ENCODE measurements at regions not wholly inside any gene's neighbourhood (a gene's known extent, or its start where the extent isn't known, plus 50 kb on each side); places are given as distances from the start of the nearest gene placed in this dataset.
"Not testable (repeated sequence)": the region's sequence is repeated elsewhere in the genome, so short reads cannot be mapped to it uniquely, and the experiment has no call there.

- FAIRE-seq: not testable (repeated sequence)
Observed at GRCh38 chr16:88232401-88233258, 150.1 kb upstream of the ZNF469 start.

- FAIRE-seq: not testable (repeated sequence)
Observed at GRCh38 chr16:88233621-88234420, 148.9 kb upstream of the ZNF469 start.

DNA sequence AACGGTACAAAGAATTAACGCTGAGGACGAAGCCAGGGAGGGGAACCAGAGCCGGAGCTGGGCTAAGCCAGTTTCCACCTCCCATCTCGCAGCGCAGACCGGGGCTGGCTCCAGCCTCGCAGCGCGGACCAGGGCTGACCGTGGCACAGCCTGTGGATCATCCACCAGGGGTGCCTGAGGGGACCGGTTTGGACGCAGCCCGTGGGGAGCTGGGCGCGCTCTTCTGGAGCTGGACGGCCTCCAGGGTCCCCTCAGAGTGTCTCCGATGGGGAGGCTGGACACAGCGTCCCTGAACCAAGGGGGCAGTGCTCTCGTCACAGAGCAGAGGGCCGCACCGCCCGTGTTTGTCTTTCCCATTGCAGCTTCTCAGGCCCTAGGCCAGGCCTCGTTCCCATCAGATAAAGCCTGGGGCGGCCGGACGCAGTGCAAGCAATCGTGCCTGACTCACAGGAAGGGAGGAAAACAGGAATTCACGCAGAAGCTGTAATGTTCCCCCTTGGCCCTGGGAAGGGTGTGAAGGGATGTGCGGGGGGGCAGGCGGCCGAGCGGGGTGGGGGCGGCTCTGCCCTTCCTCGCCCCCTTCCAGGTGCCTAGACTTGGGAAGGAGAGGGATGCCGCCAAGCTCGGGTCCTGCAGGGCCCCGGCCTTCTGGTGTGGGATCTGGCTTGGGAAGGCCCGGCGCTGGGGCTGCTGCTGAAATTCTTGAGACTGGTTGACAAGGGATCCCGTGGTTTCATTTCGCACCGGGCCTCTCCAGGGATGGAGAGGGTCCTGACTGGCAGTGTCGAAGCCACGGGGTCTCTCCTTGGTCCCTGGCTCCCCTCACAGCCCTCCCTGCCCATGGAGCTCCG is 148.1 kb upstream of the ZNF469 start:
- FAIRE-seq: not testable (repeated sequence)

- FAIRE-seq: not testable (repeated sequence)
Observed at GRCh38 chr16:88235691-88236090, 147.1 kb upstream of the ZNF469 start.

DNA sequence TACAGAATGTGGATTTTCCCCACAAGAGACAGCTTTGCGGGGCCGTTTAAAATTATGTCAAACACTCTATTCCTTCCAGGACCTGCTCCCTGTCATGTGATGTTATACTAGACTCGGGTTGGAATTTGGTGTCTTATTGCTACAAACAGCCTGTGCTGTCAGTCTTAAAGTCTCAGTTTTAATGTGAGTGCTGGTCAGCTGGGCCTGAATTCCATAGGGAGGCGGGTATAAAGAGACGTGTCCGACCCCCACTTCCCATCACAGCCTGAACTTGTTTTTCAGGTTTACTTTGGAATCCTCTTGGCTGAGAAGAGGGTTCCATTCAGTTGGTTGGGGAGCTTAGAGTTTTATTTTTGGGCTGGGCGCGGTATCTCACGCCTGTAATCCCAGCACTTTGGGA is 146.5 kb upstream of the ZNF469 start:
- FAIRE-seq: not testable (repeated sequence)

GRCh38 chr16:88237314-88237713 is 145.4 kb upstream of the ZNF469 start:
- not testable (repeated sequence) for FAIRE-seq

DNA sequence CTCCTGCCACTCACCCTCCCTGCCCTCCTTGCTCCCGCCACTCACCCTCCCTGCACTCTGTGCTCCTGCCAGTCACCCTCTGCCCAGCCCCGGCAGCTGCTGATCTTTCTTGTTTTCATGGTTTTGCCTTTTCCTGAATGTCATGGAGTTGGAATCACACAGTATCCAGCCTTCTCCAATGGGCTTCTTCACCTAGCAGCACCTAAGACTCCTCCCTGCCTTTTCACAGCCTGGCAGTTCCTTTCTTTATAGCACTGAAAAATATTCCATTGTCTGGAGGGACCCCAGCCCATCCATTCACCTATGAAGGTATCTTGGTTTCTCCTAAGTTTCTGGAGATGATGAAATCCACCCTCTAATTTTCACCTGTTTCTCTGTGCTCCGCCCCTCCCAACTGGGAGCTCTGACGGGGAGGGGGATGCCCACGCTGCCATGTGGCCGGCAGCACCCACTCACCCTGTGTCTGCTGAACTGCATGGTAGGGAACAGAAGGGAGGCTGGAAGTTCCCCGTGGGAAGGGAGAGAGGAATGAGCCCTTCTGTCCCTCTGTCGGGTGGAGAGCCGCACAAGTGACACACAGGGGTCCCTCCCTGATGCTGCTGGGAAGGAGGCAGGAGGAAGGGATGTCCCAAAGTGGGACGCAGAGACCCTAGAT is 144.9 kb upstream of the ZNF469 start:
- not testable (repeated sequence) for FAIRE-seq

DNA sequence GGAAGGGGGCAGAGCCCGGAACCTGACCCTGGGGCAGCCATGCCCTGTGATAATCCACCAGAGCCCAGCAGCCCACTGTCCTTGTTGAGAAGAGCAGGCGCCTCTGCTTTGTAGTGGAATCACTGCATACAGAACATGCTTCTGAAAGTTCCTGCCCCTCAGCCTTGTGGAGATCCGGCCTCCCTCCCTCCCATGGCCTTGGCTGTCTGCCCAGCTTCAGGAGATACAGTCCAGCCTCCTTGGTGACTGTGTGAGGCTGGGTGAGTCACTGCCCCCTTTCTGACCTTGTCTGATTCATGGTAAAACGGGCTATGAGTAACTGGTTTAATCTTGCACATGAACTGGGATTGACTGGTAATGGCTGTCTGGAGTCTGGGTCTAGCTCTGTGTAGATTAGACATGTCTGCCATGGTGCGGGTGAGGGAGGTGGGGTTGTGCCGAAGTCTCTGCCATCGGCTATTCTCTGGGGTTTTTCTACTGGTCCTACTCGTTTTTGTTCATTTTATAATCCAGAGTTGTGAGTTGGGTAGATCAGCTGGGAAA is 144.0 kb upstream of the ZNF469 start:
- peak; percentile 71 for FAIRE-seq

DNA sequence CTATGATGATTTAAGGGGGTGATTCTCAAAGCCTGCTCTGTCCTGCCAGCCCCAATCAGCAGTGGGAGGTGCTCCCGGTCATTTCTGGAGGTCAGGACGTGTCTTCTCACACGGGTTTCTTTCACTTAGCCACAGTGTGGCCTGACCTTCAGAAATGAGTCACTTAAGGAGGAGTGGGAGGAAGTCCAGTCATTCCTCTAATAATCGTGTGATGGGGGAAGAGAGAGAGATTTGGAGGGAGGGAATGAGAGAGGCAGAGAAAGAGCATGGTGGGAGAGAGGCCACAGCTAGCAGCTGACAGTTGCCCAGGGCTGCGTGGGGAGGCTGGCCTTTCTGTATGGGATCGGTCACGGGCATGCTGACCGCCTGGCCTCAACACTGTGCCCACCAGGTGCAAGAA is 142.6 kb upstream of the ZNF469 start:
- FAIRE-seq: not testable (repeated sequence)

- not testable (repeated sequence) for FAIRE-seq
Observed at GRCh38 chr16:88240776-88241175, 142.0 kb upstream of the ZNF469 start.

DNA sequence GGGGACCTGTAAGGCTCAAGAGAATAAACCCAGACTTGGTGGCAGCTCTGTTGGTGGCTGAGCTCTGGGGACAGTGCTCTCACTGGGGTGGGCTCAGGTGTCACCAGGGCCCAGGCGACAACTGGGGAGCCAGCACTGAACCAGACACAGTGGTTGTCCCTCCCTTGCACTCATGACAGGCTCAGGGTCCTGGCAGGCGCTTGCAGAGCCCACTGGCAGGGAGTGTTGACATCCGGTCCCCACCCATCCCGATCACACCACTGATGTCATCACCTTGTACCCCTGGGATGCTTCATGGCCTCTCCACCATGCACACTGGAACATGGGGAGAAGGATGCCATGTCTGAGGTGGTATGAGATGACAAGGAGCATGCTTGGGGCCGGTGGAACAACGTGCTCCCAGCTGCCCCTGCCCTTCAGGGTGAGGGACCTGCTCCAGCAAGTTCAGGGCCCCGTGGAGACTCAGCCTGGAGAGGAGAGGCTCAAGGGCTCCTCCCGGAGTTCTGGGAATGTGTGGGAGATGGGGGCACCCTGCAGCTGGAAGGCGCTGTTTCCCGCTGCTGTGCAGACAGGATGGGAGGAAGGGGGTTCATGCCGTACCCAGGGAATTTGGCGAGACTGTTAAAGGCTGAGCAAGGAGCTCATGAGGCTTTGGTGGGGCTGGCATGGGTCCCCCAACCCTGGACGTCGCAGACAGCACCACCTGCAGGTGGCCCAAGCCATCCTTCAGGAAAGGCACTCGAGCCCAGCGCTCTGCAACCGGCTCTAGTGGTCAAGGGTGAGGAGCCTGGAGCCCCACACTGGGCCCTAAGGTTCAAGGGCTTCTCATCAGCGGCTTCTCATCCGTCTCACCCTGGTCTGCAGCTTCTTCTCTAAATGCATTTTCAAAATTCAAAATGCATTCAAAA is 141.1 kb upstream of the ZNF469 start:
- not testable (repeated sequence) for FAIRE-seq

GRCh38 chr16:88242312-88243295 is 140.2 kb upstream of the ZNF469 start:
- not testable (repeated sequence) for FAIRE-seq

DNA sequence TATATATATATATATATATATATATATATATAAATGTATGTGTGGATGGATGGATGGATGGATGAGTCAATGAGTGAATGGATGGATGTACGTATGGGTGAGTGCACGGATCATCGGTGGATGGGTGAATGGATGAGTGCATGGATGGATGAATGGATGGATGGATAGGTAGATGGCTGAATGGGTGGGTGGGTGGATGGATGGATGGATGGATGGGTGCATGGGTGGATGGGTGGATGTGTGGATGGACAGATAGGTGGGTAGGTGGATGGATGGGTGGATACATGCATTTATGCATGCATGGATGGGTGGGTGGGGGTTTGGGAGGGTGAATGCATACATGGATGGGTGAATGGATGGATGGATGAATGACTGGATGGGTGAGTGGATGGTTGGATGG is 138.8 kb upstream of the ZNF469 start:
- FAIRE-seq: not testable (repeated sequence)

DNA sequence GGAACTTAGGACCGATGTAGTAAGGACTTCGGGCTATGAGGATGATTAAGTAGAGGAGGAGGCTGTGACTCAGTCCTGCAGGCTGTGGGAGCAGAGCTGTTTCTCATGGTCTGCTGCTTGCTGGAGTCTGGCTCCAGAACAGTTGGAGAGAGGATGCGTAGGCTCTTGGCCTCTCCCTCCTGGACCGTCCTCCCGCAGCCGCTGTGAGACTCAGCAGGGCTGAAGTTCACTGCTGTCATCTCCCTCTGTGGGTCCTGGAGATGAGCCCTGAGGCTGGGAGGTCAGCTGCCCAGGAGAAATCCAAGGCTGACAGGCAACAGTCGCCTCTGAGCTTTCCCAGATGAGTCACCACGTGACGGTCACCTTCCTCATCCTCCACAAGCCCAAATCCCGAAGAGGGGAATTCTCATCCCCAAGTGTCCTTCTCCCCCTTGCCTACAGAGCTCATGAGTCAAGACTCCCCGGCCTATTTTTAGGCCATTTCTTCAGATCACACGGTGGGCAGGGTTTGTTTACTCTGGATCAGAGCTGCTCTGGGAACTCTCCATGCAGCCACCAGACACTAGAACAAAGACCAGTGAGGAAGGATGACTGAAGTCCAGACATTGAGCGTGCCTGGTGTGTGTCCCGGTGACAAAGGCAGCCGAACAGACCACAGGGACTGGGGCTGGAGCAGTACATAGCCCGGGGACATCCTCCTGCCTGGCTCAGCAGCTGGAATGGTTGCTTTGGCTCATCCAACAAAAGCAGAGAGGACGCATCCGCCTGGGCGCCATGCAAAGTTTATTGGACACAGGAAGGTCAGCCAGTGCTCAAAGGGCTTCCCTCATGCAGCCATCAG is 137.3 kb upstream of the ZNF469 start:
- not testable (repeated sequence) for FAIRE-seq

GRCh38 chr16:88246955-88247582 is 135.7 kb upstream of the ZNF469 start:
- FAIRE-seq: not testable (repeated sequence)

- FAIRE-seq: not testable (repeated sequence)
Observed at GRCh38 chr16:88247583-88247966, 135.2 kb upstream of the ZNF469 start.

- not testable (repeated sequence) for FAIRE-seq
Observed at GRCh38 chr16:88248761-88249160, 134.0 kb upstream of the ZNF469 start.

- not testable (repeated sequence) for FAIRE-seq
Observed at GRCh38 chr16:88250381-88250780, 132.4 kb upstream of the ZNF469 start.

All from G401.6 (cell line).